ENCODE measurements at regions not wholly inside any gene's neighbourhood (a gene's known extent, or its start where the extent isn't known, plus 50 kb on each side); places are given as distances from the start of the nearest gene placed in this dataset.

- TF ChIP-seq POLR2A (IDR thresholded peaks at IDR 0.05), result no peak
- TF ChIP-seq CTCF (IDR thresholded peaks at IDR 0.05), result no peak
These were observed 105.7 kb downstream of the ELAPOR2 start for GRCh38 chr7:86953653-86954336.

Measured in heart left ventricle (tissue), 13 donors.